Right atrium auricular region (tissue), 2 donors: ENCODE measurements at regions not wholly inside any gene's neighbourhood (a gene's known extent, or its start where the extent isn't known, plus 50 kb on each side); places are given as distances from the start of the nearest gene placed in this dataset.

ENCODE experiments used
- DNase-seq: peaks from one replicate; pipeline ENCODE4 v3.0.0-alpha.2; 2019; ENCODE audit warnings: low spot score
- H3K27ac ChIP-seq, 2 donors: fragments of 200-600 bp; sonication (generic); 1 replicate in 1 of 2; 2 replicates in 1 of 2; pipeline ENCODE4 v1.5.1; 2016 to 2019
- H3K27me3 ChIP-seq, 2 donors: fragments of 200-600 bp; sonication (generic); one replicate each; pipeline versions ENCODE4 v1.5.1 to v1.6.0; 2017 to 2019
- H3K36me3 ChIP-seq: fragments of 200-600 bp; sonication (generic); one replicate; pipeline ENCODE4 v1.5.1; 2016
- H3K4me1 ChIP-seq, 2 donors: fragments of 200-600 bp; sonication (generic); one replicate each; pipeline versions ENCODE4 v1.5.1 to v1.6.0; 2017 to 2019
- H3K4me3 ChIP-seq, 2 donors: fragments of 200-600 bp; sonication (generic); 1 replicate in 1 of 2; 2 replicates in 1 of 2; pipeline ENCODE4 v1.5.1; 2017 to 2019; ENCODE audit warnings: mild to moderate bottlenecking in 1 of 2, moderate library complexity in 1 of 2
- H3K9me3 ChIP-seq, 2 donors: fragments of 200-600 bp; sonication (generic); one replicate each; pipeline ENCODE4 v1.5.1; 2019
- TF ChIP-seq, protein P1 (sequence below), 2 donors: fragments of 200-600 bp; sonication (generic); IDR thresholded peaks; one replicate each; pipeline ENCODE4 v1.5.1; 2019; ENCODE audit warnings: antibody characterized with exemption in 2 of 2

DNA sequence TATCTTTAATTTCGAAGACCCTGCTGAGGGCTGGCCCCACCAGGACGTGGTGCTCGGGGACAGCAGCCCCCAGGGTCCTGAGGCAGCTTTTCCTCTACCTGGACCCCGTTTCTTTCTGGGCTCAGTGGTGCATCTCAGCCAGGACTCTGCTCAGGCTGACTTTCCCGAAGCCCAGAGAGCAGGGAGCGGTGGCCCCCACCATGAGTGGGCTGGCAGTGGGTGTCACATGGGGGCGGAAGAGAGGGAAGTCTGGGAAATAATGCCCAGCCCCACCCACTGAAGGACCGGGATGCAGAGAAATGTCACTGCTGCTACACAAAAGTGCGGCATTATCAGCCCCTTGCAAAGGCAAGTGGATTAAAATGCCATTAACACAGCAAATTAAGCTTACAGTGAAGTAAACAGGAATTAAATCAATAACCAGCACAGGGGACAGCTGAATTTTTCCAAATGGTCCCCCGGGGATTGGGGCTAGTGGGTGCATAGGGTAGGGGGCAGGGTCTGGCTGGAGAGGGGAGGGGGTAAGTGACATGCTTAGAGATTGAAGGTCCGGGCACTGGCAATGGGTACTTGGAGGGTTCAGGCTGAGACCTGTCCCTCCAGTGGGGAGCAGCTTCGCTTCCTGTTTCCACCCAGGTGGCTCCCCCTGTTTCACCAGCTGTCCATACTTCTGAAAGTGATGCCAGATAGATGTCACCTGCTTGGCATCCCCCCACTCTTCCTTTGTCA lies 177.3 kb downstream of the URI1 start:
- Histone ChIP-seq H3K27me3 (no peaks in the 10 kb centered on the region), H3K4me1 (no peaks in the 10 kb centered on the region), H3K9me3 (no peaks in the 10 kb centered on the region), H3K27ac (no peak overlapping the region), H3K4me3 (no peak overlapping the region), H3K36me3 (no peaks in the 10 kb centered on the region)
- no peak for DNase-seq
- TF ChIP-seq, protein P1, sequence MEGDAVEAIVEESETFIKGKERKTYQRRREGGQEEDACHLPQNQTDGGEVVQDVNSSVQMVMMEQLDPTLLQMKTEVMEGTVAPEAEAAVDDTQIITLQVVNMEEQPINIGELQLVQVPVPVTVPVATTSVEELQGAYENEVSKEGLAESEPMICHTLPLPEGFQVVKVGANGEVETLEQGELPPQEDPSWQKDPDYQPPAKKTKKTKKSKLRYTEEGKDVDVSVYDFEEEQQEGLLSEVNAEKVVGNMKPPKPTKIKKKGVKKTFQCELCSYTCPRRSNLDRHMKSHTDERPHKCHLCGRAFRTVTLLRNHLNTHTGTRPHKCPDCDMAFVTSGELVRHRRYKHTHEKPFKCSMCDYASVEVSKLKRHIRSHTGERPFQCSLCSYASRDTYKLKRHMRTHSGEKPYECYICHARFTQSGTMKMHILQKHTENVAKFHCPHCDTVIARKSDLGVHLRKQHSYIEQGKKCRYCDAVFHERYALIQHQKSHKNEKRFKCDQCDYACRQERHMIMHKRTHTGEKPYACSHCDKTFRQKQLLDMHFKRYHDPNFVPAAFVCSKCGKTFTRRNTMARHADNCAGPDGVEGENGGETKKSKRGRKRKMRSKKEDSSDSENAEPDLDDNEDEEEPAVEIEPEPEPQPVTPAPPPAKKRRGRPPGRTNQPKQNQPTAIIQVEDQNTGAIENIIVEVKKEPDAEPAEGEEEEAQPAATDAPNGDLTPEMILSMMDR (IDR thresholded peaks at IDR 0.05), result no peak

DNA sequence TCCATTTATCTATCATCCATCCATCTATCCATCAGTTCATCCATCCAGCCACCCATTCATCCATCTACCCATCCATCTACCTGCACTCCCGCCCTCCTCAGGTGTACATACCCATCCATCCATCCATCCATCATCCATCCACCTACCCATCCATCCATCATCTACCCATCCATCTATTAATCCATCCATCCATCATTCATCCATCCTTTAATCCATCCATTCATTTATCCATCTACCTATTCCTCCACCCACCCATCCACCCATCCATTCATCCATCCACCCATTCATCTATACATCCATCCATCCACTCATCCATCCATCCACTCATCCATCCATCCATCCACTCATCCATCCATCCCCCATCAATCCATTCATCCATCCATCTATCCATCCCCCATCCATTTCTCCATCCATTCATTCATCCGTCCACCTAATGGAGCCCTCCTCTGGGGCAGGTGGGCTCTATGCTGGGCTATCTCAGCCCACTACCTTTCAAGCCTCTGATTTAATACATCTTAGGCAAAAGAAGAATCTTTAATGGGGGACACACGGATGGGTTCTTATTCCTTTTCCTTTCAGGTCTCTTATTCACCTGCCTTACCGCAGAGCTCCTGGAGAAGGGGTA lies 178.9 kb downstream of the URI1 start:
- H3K27me3 ChIP-seq, result no peaks in the 10 kb centered on the region
- no peak overlapping the region for H3K4me3 ChIP-seq
- no peak for DNase-seq
- H3K36me3 ChIP-seq, result no peaks in the 10 kb centered on the region
- H3K4me1 ChIP-seq, result no peaks in the 10 kb centered on the region
- no peaks in the 10 kb centered on the region for H3K9me3 ChIP-seq
- TF ChIP-seq, protein P1 (IDR thresholded peaks at IDR 0.05), result no peak
- no peak overlapping the region for H3K27ac ChIP-seq

DNA sequence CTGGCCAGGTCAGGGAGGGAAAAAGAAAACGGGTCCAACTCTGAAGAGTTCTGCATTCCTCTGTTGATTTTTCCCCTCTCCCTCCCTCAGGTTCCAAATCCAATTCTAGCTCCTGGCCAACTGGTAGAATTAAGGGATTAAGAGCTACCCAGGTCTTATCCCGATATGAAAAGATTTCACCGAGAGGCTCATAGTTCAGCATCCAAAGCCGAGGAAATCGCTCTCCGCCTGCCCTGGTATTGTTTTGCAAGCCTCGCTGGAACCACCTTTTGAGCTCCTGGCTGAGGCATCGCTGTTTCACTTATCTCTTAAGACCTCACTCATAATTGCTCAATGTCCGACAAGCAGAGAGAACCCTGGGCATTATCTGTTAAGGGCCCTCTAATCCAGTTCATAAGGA lies 180.4 kb downstream of the URI1 start:
- no peak overlapping the region for H3K27ac ChIP-seq

DNA sequence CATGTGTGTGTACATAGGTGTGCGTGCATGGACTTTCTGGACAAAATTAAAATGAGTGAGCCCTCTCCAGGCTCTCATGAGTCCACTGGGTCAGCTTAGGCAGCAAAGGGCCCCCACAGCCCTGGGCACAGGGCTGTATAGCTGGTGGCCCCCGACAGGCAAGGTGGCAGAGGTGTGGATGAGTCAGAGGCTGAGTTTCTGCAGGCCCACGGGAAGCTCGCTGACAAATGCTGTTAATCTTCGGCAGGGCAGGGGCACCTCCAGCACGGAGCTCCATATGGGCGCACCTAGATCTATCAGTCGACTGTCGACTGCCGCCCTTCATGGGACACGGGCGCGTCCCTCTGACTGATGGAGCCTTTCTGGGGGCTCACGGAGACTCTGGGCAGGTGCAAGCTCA lies 181.1 kb downstream of the URI1 start:
- Histone ChIP-seq H3K27ac (no peak overlapping the region), H3K9me3 (no peaks in the 10 kb centered on the region), H3K27me3 (no peaks in the 10 kb centered on the region), H3K4me1 (no peaks in the 10 kb centered on the region), H3K36me3 (no peaks in the 10 kb centered on the region), H3K4me3 (no peak overlapping the region)
- DNase-seq, result no peak
- TF ChIP-seq, protein P1 (IDR thresholded peaks at IDR 0.05), result no peak

More for the DNA sequence above, 180.4 kb downstream of the URI1 start:
- Histone ChIP-seq H3K9me3 (no peaks in the 10 kb centered on the region), H3K4me3 (no peak overlapping the region), H3K36me3 (no peaks in the 10 kb centered on the region), H3K4me1 (no peaks in the 10 kb centered on the region), H3K27me3 (no peaks in the 10 kb centered on the region)
- no peak for DNase-seq
- TF ChIP-seq, protein P1 (IDR thresholded peaks at IDR 0.05), result no peak

DNA sequence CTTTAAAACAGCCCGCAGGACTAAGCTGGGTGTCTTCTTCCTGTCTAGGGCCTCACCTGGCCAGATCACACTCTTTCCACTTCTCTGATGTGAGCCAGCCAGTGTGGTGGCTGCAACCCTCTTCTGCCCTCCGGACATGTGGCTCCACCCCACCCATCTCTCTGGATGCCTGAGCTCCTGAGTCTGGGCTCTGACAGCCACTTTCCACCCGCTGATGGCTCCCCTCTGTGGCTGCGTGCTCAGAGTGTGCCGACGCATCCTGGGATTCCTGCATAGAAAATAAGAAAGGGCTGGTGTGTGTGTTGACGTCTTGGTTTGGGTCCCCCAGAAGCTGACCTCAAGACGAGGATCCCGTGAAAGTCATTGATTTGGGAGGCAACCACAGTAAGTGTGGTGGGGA lies 181.6 kb downstream of the URI1 start:
- no peaks in the 10 kb centered on the region for H3K4me1 ChIP-seq
- TF ChIP-seq, protein P1 (IDR thresholded peaks at IDR 0.05), result no peak
- H3K36me3 ChIP-seq, result no peaks in the 10 kb centered on the region
- no peaks in the 10 kb centered on the region for H3K27me3 ChIP-seq
- no peak overlapping the region for H3K4me3 ChIP-seq
- no peaks in the 10 kb centered on the region for H3K9me3 ChIP-seq
- H3K27ac ChIP-seq, result no peak overlapping the region
- DNase-seq, result no peak
